ENCODE measurements at regions not wholly inside any gene's neighbourhood (a gene's known extent, or its start where the extent isn't known, plus 50 kb on each side); places are given as distances from the start of the nearest gene placed in this dataset.

GRCh38 chr7:110262251-110262650 is 828.7 kb upstream of the LRRN3 start:
- Histone ChIP-seq H3K27me3 (ENCODE audit: insufficient read depth, low read length) (no peaks in the 10 kb centered on the region), H3K4me3 (ENCODE audit: low read depth, low read length, poor library complexity, severe bottlenecking) (no peak overlapping the region), H3K4me1 (ENCODE audit: insufficient read depth, low read length, severe bottlenecking) (no peaks in the 10 kb centered on the region), H3K36me3 (ENCODE audit: insufficient read depth, low read length) (no peaks in the 10 kb centered on the region), H3K79me2 (ENCODE audit: insufficient read depth, low read length) (no peaks in the 10 kb centered on the region), H3K4me2 (ENCODE audit: low read length) (no peak overlapping the region), H2AFZ (ENCODE audit: low read length) (no peak overlapping the region), H4K20me1 (ENCODE audit: insufficient read depth, low read length) (no peaks in the 10 kb centered on the region), H3F3A (ENCODE audit: insufficient read depth, low read length) (no peaks in the 10 kb centered on the region; the same call in 1 of the 2 replicates), H3K9me2 (ENCODE audit: low read depth, low read length) (no peaks in the 10 kb centered on the region; the same call in 1 of the 2 replicates), H3K27ac (ENCODE audit: low read depth, low read length, poor library complexity, severe bottlenecking) (no peak overlapping the region), H3K9me3 (ENCODE audit: low read length) (no peaks in the 10 kb centered on the region), H3K9ac (ENCODE audit: low read length) (no peak overlapping the region)
- no peak for TF ChIP-seq CTCF (IDR thresholded peaks at IDR 0.05; ENCODE audit: low read length)
- no peak for TF ChIP-seq EZH2 (IDR thresholded peaks at IDR 0.05; ENCODE audit: borderline replicate concordance, low read length)

GRCh38 chr7:110264288-110264687 is 826.6 kb upstream of the LRRN3 start:
- H4K20me1 ChIP-seq (ENCODE audit: insufficient read depth, low read length) = no peaks in the 10 kb centered on the region

GRCh38 chr7:110281362-110281761 is 809.6 kb upstream of the LRRN3 start:
- Histone ChIP-seq H3K4me3 (ENCODE audit: low read depth, low read length, poor library complexity, severe bottlenecking) (no peak overlapping the region), H3K36me3 (ENCODE audit: insufficient read depth, low read length) (no peaks in the 10 kb centered on the region), H4K20me1 (ENCODE audit: insufficient read depth, low read length) (no peaks in the 10 kb centered on the region), H3K27ac (ENCODE audit: low read depth, low read length, poor library complexity, severe bottlenecking) (no peak overlapping the region), H3K79me2 (ENCODE audit: insufficient read depth, low read length) (no peaks in the 10 kb centered on the region), H3F3A (ENCODE audit: insufficient read depth, low read length) (no peaks in the 10 kb centered on the region), H3K9me2 (ENCODE audit: low read depth, low read length) (no peaks in the 10 kb centered on the region), H3K9ac (ENCODE audit: low read length) (no peak overlapping the region), H3K4me1 (ENCODE audit: insufficient read depth, low read length, severe bottlenecking) (no peaks in the 10 kb centered on the region), H2AFZ (ENCODE audit: low read length) (no peak overlapping the region), H3K27me3 (ENCODE audit: insufficient read depth, low read length) (no peaks in the 10 kb centered on the region), H3K9me3 (ENCODE audit: low read length) (no peaks in the 10 kb centered on the region), H3K4me2 (ENCODE audit: low read length) (no peak overlapping the region)
- TF ChIP-seq EZH2 (IDR thresholded peaks at IDR 0.05; ENCODE audit: borderline replicate concordance, low read length) (no peak), CTCF (IDR thresholded peaks at IDR 0.05; ENCODE audit: low read length) (no peak)

More at GRCh38 chr7:110264288-110264687, 826.6 kb upstream of the LRRN3 start:
- no peaks in the 10 kb centered on the region; the same call in 1 of the 2 replicates for H3F3A ChIP-seq (ENCODE audit: insufficient read depth, low read length)
- H3K9me3 ChIP-seq (ENCODE audit: low read length) = no peaks in the 10 kb centered on the region
- TF ChIP-seq EZH2 (IDR thresholded peaks at IDR 0.05; ENCODE audit: borderline replicate concordance, low read length) (no peak), CTCF (IDR thresholded peaks at IDR 0.05; ENCODE audit: low read length) (no peak)
- no peaks in the 10 kb centered on the region for H3K79me2 ChIP-seq (ENCODE audit: insufficient read depth, low read length)
- H2AFZ ChIP-seq (ENCODE audit: low read length) = no peak overlapping the region
- no peak overlapping the region for H3K4me3 ChIP-seq (ENCODE audit: low read depth, low read length, poor library complexity, severe bottlenecking)
- no peak overlapping the region for H3K27ac ChIP-seq (ENCODE audit: low read depth, low read length, poor library complexity, severe bottlenecking)
- H3K4me1 ChIP-seq (ENCODE audit: insufficient read depth, low read length, severe bottlenecking) = no peaks in the 10 kb centered on the region
- no peaks in the 10 kb centered on the region; the same call in 1 of the 2 replicates for H3K9me2 ChIP-seq (ENCODE audit: low read depth, low read length)
- no peaks in the 10 kb centered on the region for H3K27me3 ChIP-seq (ENCODE audit: insufficient read depth, low read length)
- H3K4me2 ChIP-seq (ENCODE audit: low read length) = no peak overlapping the region
- H3K9ac ChIP-seq (ENCODE audit: low read length) = no peak overlapping the region
- H3K36me3 ChIP-seq (ENCODE audit: insufficient read depth, low read length) = no peaks in the 10 kb centered on the region
